SIG-M5 (cell line): ENCODE measurements at regions not wholly inside any gene's neighbourhood (a gene's known extent, or its start where the extent isn't known, plus 50 kb on each side); places are given as distances from the start of the nearest gene placed in this dataset.
"Not testable (repeated sequence)": the region's sequence is repeated elsewhere in the genome, so short reads cannot be mapped to it uniquely, and the experiment has no call there.

Source experiments
- DNase-seq: peaks from one replicate; lab custom pipeline; 2025; lab: John Stamatoyannopoulos, UW

DNA sequence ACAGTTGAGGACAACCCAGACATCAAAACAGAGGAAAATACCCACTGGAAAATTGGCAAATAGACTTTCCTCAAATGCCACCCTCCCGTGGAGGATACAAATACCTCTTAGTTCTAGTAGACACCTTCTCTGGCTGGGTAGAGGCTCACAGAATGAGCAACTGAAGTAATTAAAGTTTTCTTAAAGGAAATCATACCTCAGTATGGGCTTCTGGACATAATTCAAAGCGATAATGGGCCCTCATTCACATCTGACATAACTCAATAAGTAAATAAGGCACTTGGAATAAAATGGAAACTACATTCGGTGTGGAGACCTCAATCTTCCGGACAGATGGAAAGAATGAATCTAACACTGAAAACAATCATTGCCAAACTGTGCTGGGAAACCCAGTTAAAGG, 115.2 kb upstream of the PLCL2 start:
- no peak for DNase-seq

DNA sequence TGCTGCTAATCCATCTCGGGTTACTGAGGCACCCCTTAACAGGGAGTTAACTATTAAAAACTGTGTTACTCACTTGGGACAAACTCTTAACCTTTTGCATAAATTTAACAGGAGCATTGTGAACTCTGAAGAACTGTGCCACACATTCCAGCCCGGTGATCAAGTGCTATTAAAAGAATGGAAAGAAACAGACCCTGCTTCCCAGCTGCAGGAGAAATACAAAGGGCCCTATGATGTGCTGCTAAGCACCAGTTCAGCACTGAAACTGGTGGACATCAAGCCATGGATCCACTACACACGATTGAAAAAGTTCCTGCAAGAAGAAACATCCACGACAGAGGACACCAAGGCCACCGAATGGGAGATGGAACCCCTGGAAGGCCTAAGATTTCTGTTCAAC, 114.7 kb upstream of the PLCL2 start:
- DNase-seq = no peak

GRCh38 chr3:16770792-16771191, 114.0 kb upstream of the PLCL2 start:
- no peak for DNase-seq

GRCh38 chr3:16773594-16773993, 111.2 kb upstream of the PLCL2 start:
- not testable (repeated sequence) for DNase-seq

DNA sequence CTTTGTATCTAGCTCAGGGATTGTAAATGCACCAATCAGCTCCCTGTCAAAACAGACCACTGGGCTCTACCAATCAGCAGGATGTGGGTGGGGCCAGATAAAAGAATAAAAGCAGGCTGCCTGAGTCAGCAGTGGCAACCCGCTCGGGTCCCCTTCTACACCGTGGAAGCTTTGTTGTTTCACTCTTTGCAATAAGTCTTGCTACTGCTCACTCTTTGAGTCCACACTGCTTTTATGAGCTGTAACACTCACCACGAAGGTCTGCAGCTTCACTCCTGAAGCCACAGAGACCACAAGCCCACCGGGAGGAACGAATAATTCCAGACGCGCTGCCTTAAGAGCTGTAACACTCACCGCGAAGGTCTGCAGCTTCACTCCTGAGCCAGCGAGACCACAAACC, 110.2 kb upstream of the PLCL2 start:
- not testable (repeated sequence) for DNase-seq

DNA sequence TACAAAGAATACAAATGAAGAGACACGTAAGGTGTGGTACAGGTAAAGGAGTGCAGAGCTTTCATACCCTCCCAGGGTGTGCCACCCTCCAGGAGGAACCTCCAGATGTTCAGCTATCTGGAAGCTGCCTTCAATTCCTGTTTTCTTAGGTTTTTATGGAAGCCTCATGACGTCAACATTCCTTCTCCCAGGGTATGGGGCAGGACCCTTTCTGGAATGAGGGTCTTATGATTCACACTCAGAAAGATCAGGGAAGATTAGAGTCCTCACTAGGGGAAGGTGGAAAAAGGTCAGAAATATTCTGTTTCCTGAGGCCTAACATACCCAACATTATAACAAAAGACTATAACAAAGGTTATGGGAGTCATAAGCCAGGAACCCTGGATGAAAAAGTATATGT, 99.8 kb upstream of the PLCL2 start:
- DNase-seq = no peak

GRCh38 chr3:16785465-16785864, 99.3 kb upstream of the PLCL2 start:
- no peak for DNase-seq

DNA sequence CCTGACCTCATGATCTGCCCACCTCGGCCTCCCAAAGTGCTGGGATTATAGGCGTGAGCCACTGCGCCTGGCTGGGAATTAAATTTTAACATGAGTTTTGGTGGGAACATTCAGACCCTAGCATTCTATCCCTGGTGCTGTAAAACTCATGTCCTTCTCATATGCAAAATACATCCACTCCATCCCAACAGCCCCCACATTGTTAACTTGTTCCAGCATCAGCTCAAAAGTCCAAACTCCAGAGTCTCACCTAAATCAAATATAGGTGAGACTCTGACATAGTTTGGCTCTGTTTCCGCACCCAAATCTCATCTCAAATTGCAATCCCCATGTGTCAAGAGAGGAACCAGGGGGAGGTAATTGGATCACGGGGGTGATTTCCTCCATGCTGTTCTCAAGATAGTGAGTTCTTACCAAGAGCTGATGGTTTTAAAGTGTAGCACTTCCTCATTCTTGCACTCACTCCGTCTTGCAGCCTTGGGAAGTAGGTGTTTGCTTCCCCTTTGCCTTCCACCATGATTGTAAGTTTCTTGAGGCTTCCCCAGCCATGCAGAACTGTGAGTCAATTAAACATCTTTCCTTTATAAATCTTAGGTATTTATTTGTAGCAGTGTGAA, 96.2 kb upstream of the PLCL2 start:
- DNase-seq = peak; percentile 63

GRCh38 chr3:16789344-16790120, 95.2 kb upstream of the PLCL2 start:
- DNase-seq = no peak

DNA sequence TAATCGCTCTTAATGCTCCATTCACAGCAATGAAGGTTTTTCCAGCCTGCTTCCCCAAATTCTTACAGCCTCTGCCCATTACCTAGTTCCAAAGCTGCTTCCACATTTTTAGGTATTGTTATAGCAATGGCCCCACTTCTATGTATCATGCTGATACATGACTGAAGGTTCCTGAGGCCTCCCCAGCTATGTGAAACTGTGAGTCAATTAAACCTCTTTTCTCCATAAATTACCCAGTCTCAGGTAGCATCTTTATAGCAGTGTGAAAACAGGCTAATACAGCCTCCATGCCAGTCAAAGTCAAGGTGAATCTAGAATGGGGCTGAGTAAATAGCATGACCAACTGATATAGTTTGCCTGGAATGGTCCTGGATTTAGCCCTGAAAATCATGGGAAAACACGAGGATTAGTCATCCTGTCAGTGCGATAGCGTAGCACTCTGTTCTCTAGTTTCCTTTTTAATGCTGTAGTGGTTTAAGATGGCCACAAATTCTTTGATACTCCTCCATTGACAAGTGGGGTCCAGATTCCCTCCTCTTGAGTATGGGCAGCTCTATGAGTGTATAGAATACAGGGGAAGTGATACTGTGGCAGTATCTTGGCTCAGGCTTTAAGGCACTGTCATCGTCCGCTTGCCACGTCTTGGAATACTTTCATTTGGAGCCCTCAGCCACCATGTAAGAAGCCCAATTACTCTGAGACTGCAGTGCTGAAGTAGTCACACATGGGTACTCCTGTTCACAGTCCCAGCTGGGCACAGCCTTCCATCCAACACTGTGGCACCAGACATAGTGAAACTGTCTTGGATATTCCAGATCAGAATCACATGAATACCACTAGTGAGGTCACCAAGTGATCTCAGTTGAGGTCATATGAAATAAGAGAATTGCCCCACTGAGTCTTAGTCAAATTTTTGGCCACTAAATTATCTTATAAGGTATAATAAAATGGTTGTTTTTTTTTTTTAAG, 94.0 kb upstream of the PLCL2 start:
- DNase-seq = no peak

DNA sequence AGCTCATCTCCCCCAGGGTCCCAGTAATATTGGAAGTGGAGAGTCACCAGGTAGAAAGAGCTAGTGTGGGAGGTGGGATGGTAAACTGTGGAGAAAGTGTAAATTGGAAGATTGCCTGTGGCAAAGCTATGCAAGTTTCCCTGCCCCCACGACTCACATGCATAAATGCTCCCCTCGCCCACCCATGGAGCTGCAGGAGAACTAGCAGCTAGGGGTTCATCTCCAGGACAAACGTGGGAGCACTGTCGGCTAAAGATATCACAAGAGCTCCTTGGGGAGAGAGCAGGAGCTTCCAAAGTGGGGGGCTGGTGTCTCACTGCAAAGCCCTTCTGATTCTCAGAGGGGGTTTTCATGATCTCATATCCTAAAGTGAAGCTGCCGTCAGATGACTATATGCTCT, 91.4 kb upstream of the PLCL2 start:
- DNase-seq = no peak

DNA sequence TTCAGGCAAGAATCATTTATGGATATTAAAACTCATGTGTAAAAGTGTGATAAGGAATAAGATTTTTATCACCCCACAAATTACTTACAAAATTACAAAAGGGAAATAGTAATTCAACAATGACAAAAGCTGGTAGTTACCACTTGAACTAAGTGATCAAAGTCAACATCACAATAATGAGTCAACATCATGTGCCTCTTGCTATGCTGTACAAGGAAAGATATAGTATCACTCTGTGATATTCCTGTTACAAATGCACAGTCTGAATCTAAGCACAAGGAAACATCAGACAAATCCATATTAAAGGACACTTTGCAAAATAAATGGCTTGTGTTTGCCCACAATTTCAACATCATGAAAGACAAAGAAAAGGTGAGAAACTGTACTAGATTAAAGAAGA, 90.5 kb upstream of the PLCL2 start:
- no peak for DNase-seq

- DNase-seq = peak; percentile 7
Observed at GRCh38 chr3:16795581-16795980, 89.2 kb upstream of the PLCL2 start.

GRCh38 chr3:16797831-16798230, 86.9 kb upstream of the PLCL2 start:
- DNase-seq = no peak

DNA sequence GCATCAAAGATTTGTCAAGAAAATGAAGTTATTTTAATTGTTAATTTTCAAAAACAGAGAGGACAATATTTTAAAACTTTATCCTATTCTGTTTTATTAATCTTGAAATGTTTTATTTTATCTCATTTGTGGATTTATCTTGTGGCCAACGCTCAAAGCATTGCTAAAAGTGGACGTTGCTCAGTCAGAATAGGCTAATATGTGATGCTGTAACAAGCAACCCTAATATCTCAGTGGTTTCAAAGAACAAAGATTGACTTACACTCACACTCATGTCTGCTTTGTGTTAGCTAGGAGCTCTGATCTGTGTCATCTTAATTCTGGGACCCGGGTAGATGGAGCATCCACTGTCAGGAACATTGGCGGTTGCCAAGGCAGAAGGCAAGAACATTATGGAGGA, 86.0 kb upstream of the PLCL2 start:
- no peak for DNase-seq

DNA sequence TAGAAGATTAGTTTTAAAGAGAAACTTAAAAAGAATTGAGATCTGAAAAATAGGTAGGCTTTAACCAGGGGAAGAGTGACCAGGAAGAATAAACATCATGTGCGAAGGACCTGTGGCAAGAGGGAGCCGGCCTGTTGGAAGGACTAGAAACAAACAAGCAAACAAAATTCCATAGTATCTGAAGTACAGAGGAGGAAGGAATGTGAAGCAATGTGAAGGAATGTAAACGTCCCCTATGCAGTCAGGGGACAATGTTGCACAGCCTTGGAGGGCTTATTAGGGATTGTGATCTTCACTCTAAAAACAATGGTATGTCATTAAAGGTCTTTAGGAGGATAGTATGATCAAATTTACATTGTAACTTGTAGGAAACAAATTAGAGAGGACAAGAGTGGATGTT, 84.4 kb upstream of the PLCL2 start:
- DNase-seq = no peak

GRCh38 chr3:16801223-16801622, 83.5 kb upstream of the PLCL2 start:
- DNase-seq = peak; percentile 73

- no peak for DNase-seq
Observed at GRCh38 chr3:16801698-16802097, 83.1 kb upstream of the PLCL2 start.

- DNase-seq = peak; percentile 30
Observed at GRCh38 chr3:16802389-16802788, 82.4 kb upstream of the PLCL2 start.

GRCh38 chr3:16803019-16803418, 81.7 kb upstream of the PLCL2 start:
- DNase-seq = no peak

- DNase-seq = no peak
Observed at GRCh38 chr3:16807391-16807790, 77.4 kb upstream of the PLCL2 start.

DNA sequence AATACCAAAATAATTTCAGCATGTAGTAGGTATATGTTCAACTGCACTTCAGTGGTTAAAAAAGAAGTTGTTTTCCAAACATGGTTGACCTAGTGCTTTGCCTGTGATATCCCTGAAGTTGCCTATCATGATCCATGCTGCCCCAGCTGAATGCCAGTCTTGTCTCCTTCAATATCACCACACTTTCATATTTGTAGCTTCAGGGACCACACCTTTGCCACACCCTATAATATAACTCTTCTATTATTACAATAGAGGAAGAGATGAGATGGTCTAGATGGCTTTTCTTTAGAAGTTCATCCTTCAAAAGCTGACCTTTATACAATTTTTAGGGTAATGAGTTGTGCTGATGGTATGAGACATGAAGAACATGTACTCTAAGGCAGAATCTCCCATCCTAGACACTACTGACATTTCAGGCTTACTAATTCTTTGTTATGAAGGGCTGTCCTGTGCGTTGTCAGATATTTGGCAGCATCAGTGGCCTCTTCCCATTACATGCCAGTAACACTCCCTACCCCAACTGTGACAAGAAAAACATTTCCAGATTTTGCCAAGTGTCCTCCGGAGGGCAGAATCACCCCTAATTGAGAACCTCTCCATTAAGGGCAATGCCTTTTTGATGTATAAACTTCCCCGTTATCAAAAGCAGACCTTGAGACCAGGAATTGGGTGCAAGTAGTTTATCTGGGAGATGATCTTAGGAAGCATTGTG, 76.2 kb upstream of the PLCL2 start:
- no peak for DNase-seq
